Esophagus squamous epithelium (tissue), 4 donors: ENCODE measurements at regions not wholly inside any gene's neighbourhood (a gene's known extent, or its start where the extent isn't known, plus 50 kb on each side); places are given as distances from the start of the nearest gene placed in this dataset.

Experiments
- POLR2A ChIP-seq, 4 donors: fragments of 450-650 bp; IDR thresholded peaks; one replicate each; pipeline ENCODE4 v1.6.1; 2017; ENCODE audit warnings: antibody characterized with exemption in 4 of 4, mild to moderate bottlenecking in 4 of 4, moderate library complexity in 3 of 4
- TF ChIP-seq, protein P1 (sequence below), 6 experiments: fragments of 450-650 bp in 4 of 6; fragments of 200-600 bp in 2 of 6; sonication (generic) in 2 of 6; IDR thresholded peaks; one replicate each; pipeline ENCODE4 v1.5.1; 2016 to 2019; ENCODE audit warnings: antibody characterized with exemption in 6 of 6, mild to moderate bottlenecking in 4 of 6, moderate library complexity in 4 of 6

DNA sequence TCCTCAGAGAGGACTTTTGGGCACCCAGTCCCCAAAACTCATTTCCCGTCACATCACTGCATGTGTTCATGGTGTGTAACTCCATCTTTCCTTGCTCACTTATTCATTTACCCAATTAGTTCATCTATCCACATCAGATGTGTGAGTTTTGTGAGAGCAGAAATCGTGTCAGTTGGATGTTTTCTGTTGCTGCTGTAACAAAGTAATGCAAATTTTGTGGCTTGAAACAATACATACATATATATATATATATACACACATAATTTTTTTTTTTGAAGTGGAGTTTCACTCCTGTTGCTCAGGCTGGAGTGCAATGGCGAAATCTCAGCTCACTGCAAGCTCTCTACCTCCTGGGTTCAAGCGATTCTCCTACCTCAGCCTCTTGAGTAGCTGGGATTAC is 70.5 kb upstream of the BOD1 start:
- TF ChIP-seq, protein P1, sequence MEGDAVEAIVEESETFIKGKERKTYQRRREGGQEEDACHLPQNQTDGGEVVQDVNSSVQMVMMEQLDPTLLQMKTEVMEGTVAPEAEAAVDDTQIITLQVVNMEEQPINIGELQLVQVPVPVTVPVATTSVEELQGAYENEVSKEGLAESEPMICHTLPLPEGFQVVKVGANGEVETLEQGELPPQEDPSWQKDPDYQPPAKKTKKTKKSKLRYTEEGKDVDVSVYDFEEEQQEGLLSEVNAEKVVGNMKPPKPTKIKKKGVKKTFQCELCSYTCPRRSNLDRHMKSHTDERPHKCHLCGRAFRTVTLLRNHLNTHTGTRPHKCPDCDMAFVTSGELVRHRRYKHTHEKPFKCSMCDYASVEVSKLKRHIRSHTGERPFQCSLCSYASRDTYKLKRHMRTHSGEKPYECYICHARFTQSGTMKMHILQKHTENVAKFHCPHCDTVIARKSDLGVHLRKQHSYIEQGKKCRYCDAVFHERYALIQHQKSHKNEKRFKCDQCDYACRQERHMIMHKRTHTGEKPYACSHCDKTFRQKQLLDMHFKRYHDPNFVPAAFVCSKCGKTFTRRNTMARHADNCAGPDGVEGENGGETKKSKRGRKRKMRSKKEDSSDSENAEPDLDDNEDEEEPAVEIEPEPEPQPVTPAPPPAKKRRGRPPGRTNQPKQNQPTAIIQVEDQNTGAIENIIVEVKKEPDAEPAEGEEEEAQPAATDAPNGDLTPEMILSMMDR (IDR thresholded peaks at IDR 0.05) = no peak
- no peak for TF ChIP-seq POLR2A (IDR thresholded peaks at IDR 0.05)
